ENCODE measurements at regions not wholly inside any gene's neighbourhood (a gene's known extent, or its start where the extent isn't known, plus 50 kb on each side); places are given as distances from the start of the nearest gene placed in this dataset.

DNA sequence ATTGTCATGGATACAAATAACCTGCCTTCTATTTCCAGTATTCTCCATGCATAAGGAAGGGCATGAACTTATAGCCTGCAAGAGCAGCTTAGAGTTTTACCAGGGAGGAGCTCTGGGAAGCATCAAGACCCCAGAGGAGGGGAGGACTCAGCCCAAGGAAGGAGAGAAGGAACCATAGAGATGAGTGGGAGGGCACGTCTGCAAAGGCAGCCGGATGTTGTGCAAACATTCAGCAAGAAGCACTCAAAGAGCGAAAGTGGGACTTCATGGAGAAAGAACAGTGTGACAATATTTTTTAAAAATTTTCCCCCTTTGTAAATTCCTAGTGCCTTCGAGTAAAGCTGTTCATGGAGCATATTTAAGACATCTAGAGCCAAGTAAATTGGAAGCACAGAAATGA is 270.1 kb upstream of the PTGER4 start:
- H3K4me3 ChIP-seq (ENCODE audit: low read depth, low read length), result no peak overlapping the region
- TF ChIP-seq, protein P1, sequence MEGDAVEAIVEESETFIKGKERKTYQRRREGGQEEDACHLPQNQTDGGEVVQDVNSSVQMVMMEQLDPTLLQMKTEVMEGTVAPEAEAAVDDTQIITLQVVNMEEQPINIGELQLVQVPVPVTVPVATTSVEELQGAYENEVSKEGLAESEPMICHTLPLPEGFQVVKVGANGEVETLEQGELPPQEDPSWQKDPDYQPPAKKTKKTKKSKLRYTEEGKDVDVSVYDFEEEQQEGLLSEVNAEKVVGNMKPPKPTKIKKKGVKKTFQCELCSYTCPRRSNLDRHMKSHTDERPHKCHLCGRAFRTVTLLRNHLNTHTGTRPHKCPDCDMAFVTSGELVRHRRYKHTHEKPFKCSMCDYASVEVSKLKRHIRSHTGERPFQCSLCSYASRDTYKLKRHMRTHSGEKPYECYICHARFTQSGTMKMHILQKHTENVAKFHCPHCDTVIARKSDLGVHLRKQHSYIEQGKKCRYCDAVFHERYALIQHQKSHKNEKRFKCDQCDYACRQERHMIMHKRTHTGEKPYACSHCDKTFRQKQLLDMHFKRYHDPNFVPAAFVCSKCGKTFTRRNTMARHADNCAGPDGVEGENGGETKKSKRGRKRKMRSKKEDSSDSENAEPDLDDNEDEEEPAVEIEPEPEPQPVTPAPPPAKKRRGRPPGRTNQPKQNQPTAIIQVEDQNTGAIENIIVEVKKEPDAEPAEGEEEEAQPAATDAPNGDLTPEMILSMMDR (IDR thresholded peaks at IDR 0.05; ENCODE audit: insufficient read depth, low read length, missing control alignments), result no peak
- CTCF ChIA-PET, result interaction anchor here (1.5 kb wide), 1 partner anchor 11 kb away, joined by 4 read pairs; no protein-coding TSS in a partner anchor
- POLR2A ChIA-PET, result no interaction called here
- no peak for DNase-seq (ENCODE audit: low read depth, low spot score)

DNA sequence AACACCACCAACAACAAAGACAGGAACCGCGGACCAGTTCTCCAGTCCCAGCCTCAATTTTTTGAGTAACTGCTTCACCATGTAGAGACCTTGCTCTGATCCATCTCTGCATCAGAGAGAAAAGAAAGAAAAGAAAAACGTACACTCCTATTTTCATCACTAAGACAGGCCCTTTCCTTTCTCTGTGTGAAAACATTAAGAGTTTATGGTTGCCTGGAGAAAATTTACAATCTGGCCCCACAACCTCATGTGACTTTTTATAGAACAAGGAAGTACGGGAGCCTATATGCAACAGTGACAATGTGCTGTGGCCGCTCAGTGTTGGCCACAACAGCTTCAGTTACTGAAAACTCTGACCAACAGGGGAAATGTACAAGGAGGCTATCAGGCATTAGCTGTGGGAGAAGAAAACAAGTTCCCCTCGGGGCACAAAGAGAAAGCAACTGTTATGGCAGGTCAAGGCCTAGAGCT is 272.9 kb upstream of the PTGER4 start:
- TF ChIP-seq, protein P1 (IDR thresholded peaks at IDR 0.05; ENCODE audit: insufficient read depth, low read length, missing control alignments), result no peak
- H3K4me3 ChIP-seq (ENCODE audit: low read depth, low read length), result no peak overlapping the region
- ChIA-PET CTCF (no interaction called here), POLR2A (no interaction called here)
- DNase-seq (ENCODE audit: low read depth, low spot score), result no peak

DNA sequence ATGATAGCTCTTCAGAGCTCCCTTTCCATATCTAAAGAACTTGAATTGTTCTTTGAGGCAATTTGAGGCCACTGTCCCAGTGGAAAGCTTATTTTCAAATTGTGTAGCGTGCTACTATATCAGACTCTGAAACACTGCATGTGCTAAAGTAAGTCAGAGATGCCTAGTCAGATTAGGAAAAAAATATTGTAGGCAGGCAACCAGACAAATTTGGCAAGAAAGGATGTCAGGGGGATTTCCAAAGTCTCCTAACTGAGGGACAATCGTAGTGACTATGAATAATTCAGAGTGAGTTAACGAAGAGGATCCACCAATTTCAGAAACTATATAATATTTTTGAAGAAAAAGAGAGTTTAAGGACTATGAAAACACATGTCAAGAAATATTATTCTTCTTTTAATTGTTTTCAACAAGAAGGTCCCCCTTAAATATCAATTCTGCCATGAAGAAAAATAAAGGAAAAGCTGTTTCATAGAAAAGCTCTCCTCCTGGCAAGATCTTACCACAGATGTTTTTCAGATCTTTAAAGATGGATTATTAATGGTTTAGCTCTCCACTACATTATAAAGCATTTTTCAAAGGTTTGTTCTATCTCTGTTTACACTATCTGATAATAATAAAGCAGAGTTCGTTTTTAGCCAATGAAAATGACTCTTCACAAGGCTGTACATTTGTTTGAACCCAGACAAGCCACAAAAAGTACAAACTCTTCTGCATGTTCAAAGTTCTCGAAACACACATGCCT is 273.5 kb upstream of the PTGER4 start:
- H3K4me3 ChIP-seq (ENCODE audit: low read depth, low read length), result no peak overlapping the region
- POLR2A ChIA-PET, result no interaction called here
- CTCF ChIA-PET, result no interaction called here
- TF ChIP-seq, protein P1 (IDR thresholded peaks at IDR 0.05; ENCODE audit: insufficient read depth, low read length, missing control alignments), result no peak
- no peak for DNase-seq (ENCODE audit: low read depth, low spot score)

DNA sequence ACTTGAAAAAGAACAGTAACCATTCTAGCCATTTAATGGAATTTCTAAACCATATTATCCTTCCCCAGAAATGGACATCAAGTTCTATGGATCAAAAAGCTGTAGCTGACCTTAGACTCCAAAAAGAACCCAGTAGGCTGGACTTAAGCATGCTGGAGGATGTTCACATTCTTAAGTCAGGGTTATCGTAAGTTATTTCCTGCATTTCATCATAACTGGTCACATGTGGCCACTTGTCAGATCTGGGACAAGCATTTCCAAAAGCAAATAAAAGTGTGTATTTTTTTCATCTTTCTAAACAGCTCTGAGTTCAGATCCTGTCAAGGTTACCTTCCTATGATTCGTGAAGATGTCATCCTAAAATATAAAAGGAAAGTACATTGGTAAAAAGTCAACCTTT is 274.5 kb upstream of the PTGER4 start:
- no peak overlapping the region for H3K4me3 ChIP-seq (ENCODE audit: low read depth, low read length)
- POLR2A ChIA-PET, result interaction anchor here (0.6 kb wide), 1 partner anchor 21 kb away, joined by 3 read pairs; no protein-coding TSS in a partner anchor
- CTCF ChIA-PET, result no interaction called here
- no peak for DNase-seq (ENCODE audit: low read depth, low spot score)
- TF ChIP-seq, protein P1 (IDR thresholded peaks at IDR 0.05; ENCODE audit: insufficient read depth, low read length, missing control alignments), result no peak

DNA sequence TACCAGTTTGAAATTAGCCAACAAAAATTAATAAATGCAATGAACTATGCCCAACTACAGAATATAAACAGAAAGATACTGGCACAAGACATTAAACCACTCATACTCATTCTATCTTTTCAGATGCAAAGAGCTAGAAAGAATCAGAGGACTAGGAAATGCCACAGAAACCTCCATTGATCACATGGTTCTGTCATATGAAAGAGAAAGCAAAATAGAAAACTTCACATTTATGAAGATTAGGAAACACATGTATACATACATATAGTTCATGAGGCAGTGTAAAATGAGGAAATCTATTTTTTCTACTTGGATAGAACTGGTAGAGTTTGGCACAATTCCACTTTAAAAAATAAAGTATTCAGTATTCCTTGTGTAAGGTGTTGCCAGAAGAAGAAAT is 275.1 kb upstream of the PTGER4 start:
- POLR2A ChIA-PET, result no interaction called here
- TF ChIP-seq, protein P1 (IDR thresholded peaks at IDR 0.05; ENCODE audit: insufficient read depth, low read length, missing control alignments), result no peak

DNA sequence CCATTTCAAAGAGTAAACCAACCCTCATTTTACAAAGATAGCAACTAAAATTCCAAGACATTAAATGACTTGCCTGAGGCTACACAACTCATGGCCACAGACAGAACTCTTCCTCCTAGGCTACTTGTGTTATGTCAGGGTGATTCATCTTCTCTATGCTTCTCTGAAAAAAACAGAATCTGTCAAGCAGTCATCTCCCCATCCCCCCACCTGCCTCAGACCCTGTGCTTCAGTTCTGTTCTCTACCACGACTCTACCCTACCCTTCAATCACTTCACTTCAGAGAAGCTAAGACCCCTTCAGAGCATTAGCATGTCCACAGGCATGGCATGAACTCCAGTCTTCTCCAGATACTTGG is 277.7 kb upstream of the PTGER4 start:
- POLR2A ChIA-PET, result no interaction called here
- no peak for DNase-seq (ENCODE audit: low read depth, low spot score)
- no peak overlapping the region for H3K4me3 ChIP-seq (ENCODE audit: low read depth, low read length)
- CTCF ChIA-PET, result interaction anchor here (1.1 to 1.8 kb wide), 3 partner anchors 9 to 13 kb away, joined by 3 to 6 read pairs (median 3); no protein-coding TSS in a partner anchor
- TF ChIP-seq, protein P1 (IDR thresholded peaks at IDR 0.05; ENCODE audit: insufficient read depth, low read length, missing control alignments), result no peak

More for the DNA sequence above, 275.1 kb upstream of the PTGER4 start:
- no peak for DNase-seq (ENCODE audit: low read depth, low spot score)
- no peak overlapping the region for H3K4me3 ChIP-seq (ENCODE audit: low read depth, low read length)
- CTCF ChIA-PET, result no interaction called here
